ENCODE measurements at regions not wholly inside any gene's neighbourhood (a gene's known extent, or its start where the extent isn't known, plus 50 kb on each side); places are given as distances from the start of the nearest gene placed in this dataset.
"Not testable (repeated sequence)": the region's sequence is repeated elsewhere in the genome, so short reads cannot be mapped to it uniquely, and the experiment has no call there.

GRCh38 chr21:23579573-23579972 is 2027.7 kb downstream of the MRPL39 start:
- no peak for DNase-seq (ENCODE audit: low spot score)
- no peak for TF ChIP-seq CTCF (IDR thresholded peaks at IDR 0.05)
- H3K27ac ChIP-seq: no peak overlapping the region

GRCh38 chr21:23578027-23578426 is 2029.3 kb downstream of the MRPL39 start:
- no peak for DNase-seq (ENCODE audit: low spot score)
- no peak for TF ChIP-seq CTCF (IDR thresholded peaks at IDR 0.05)
- H3K4me3 ChIP-seq: no peak overlapping the region

More at GRCh38 chr21:23579573-23579972, 2027.7 kb downstream of the MRPL39 start:
- H3K4me3 ChIP-seq: no peak overlapping the region

GRCh38 chr21:23574932-23575331 is 2032.3 kb downstream of the MRPL39 start:
- TF ChIP-seq CTCF (IDR thresholded peaks at IDR 0.05): no peak
- DNase-seq (ENCODE audit: low spot score): no peak
- Histone ChIP-seq H3K4me3 (no peak overlapping the region), H3K27ac (no peak overlapping the region)

More at GRCh38 chr21:23578027-23578426, 2029.3 kb downstream of the MRPL39 start:
- H3K27ac ChIP-seq: no peak overlapping the region

- H3K27ac ChIP-seq; DNase-seq (ENCODE audit: low spot score); H3K4me3 ChIP-seq: not testable (repeated sequence)
Measured at GRCh38 chr21:23548924-23549323, 2058.4 kb downstream of the MRPL39 start.

- DNase-seq (ENCODE audit: low spot score): no peak
- TF ChIP-seq CTCF (IDR thresholded peaks at IDR 0.05): no peak
- H3K27ac ChIP-seq: no peak overlapping the region
Measured at GRCh38 chr21:23543333-23543732, 2063.9 kb downstream of the MRPL39 start.

GRCh38 chr21:23542097-23542496 is 2065.2 kb downstream of the MRPL39 start:
- no peak overlapping the region for H3K27ac ChIP-seq
- no peak for DNase-seq (ENCODE audit: low spot score)
- TF ChIP-seq CTCF (IDR thresholded peaks at IDR 0.05): no peak
- H3K4me3 ChIP-seq: no peak overlapping the region

More at GRCh38 chr21:23543333-23543732, 2063.9 kb downstream of the MRPL39 start:
- H3K4me3 ChIP-seq: no peak overlapping the region

- TF ChIP-seq CTCF (IDR thresholded peaks at IDR 0.05): no peak
- Histone ChIP-seq H3K27ac (no peak overlapping the region), H3K4me3 (no peak overlapping the region)
- DNase-seq (ENCODE audit: low spot score): no peak
Measured at GRCh38 chr21:23541571-23541970, 2065.7 kb downstream of the MRPL39 start.

- no peak for DNase-seq (ENCODE audit: low spot score)
- H3K4me3 ChIP-seq: no peak overlapping the region
- TF ChIP-seq CTCF (IDR thresholded peaks at IDR 0.05): no peak
- H3K27ac ChIP-seq: no peak overlapping the region
Measured at GRCh38 chr21:23534850-23535249, 2072.4 kb downstream of the MRPL39 start.
